DND-41 (cell line): ENCODE measurements at regions not wholly inside any gene's neighbourhood (a gene's known extent, or its start where the extent isn't known, plus 50 kb on each side); places are given as distances from the start of the nearest gene placed in this dataset.

ENCODE experiments used
- ATAC-seq: fragments of 200-7000 bp; cut with Tn5 transposase; 3 replicates; pipeline ENCODE4 v1.9.1; 2021; ENCODE audit warnings: low read depth; ENCODE audit not compliant: insufficient read depth
- DNase-seq: peaks from one replicate; pipeline ENCODE4 v3.0.0-alpha.2; 2020
- H2AFZ ChIP-seq: 2 replicates; pipeline ENCODE4 v1.6.0; 2012; ENCODE audit warnings: low read depth, low read length
- H3K27ac ChIP-seq: 2 replicates; pipeline ENCODE4 v1.5.1; 2012; ENCODE audit warnings: low read length, inconsistent platforms
- H3K27me3 ChIP-seq: fragments of 200-600 bp; sonication (generic); 2 replicates; pipeline ENCODE4 v1.6.0; 2012; ENCODE audit warnings: low read length, mild to moderate bottlenecking, inconsistent platforms; ENCODE audit not compliant: insufficient read depth, poor library complexity
- H3K36me3 ChIP-seq: 2 replicates; pipeline ENCODE4 v1.5.1; 2012; ENCODE audit warnings: low read length, inconsistent platforms; ENCODE audit not compliant: insufficient read depth
- H3K4me1 ChIP-seq: 2 replicates; pipeline ENCODE4 v1.5.1; 2012; ENCODE audit warnings: mild to moderate bottlenecking, low read length; ENCODE audit not compliant: insufficient read depth
- H3K4me2 ChIP-seq: 2 replicates; pipeline ENCODE4 v1.6.0; 2012; ENCODE audit warnings: mild to moderate bottlenecking, moderate library complexity, low read length, inconsistent platforms; ENCODE audit not compliant: insufficient read depth
- H3K4me3 ChIP-seq, 2 experiments: fragments of 200-600 bp in 1 of 2; shearing (Covaris generic) in 1 of 2; 2 replicates each; pipeline ENCODE4 v1.5.1; 2012 to 2016; ENCODE audit warnings: inconsistent platforms in 2 of 2, low read length in 2 of 2, mild to moderate bottlenecking in 2 of 2, low read depth in 1 of 2, moderate library complexity in 1 of 2
- H3K79me2 ChIP-seq: 2 replicates; pipeline ENCODE4 v1.6.0; 2012; ENCODE audit warnings: low read length, inconsistent platforms; ENCODE audit not compliant: insufficient read depth
- H3K9ac ChIP-seq: 2 replicates; pipeline ENCODE4 v1.6.0; 2012; ENCODE audit warnings: low read depth, mild to moderate bottlenecking, inconsistent platforms, low read length, moderate library complexity
- H3K9me3 ChIP-seq: 2 replicates; pipeline ENCODE4 v1.5.1; 2012; ENCODE audit warnings: low read length, moderate library complexity, mild to moderate bottlenecking, inconsistent platforms; ENCODE audit not compliant: insufficient read depth, severe bottlenecking
- H4K20me1 ChIP-seq: 2 replicates; pipeline ENCODE4 v1.6.0; 2012; ENCODE audit warnings: low read length; ENCODE audit not compliant: insufficient read depth
- EZH2 ChIP-seq: IDR thresholded peaks from 3 replicates; pipeline ENCODE4 v1.6.1; 2012; ENCODE audit warnings: borderline replicate concordance, low read depth, mild to moderate bottlenecking, moderate library complexity, low read length, inconsistent platforms; ENCODE audit not compliant: severe bottlenecking
- TF ChIP-seq, protein P1 (sequence below): IDR thresholded peaks from 2 replicates; pipeline ENCODE4 v1.5.1; 2012; ENCODE audit warnings: borderline replicate concordance, low read length, moderate library complexity, mild to moderate bottlenecking; ENCODE audit not compliant: poor library complexity, severe bottlenecking; ENCODE audit errors: extremely low read depth

DNA sequence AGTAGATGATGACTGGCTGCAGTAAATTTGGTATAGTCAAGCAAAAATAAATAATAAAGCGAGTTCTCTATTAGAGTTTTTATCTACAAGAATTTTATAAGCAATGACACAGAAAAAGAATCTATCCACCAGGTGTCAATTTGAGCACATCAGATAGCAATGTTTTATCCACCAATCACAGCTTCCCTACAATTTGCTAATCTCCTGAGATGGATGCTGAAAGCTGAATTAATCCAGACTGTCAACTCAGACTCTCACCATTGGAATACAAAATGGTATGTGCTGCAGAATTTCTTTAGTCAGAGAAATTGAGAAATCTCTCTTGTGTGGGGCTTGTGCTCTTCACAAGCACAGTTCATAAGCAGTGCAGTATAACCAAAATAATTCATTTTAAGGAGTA is 888.9 kb upstream of the GHITM start:
- Histone ChIP-seq H2AFZ (no peak overlapping the region), H3K9me3 (no peaks in the 10 kb centered on the region), H3K27me3 (no peaks in the 10 kb centered on the region), H3K36me3 (no peaks in the 10 kb centered on the region), H3K9ac (no peak overlapping the region), H3K27ac (no peak overlapping the region), H3K4me2 (no peak overlapping the region), H3K4me1 (no peaks in the 10 kb centered on the region), H3K4me3 (no peak overlapping the region), H4K20me1 (no peaks in the 10 kb centered on the region), H3K79me2 (no peaks in the 10 kb centered on the region)
- no peak for TF ChIP-seq EZH2
- TF ChIP-seq, protein P1, sequence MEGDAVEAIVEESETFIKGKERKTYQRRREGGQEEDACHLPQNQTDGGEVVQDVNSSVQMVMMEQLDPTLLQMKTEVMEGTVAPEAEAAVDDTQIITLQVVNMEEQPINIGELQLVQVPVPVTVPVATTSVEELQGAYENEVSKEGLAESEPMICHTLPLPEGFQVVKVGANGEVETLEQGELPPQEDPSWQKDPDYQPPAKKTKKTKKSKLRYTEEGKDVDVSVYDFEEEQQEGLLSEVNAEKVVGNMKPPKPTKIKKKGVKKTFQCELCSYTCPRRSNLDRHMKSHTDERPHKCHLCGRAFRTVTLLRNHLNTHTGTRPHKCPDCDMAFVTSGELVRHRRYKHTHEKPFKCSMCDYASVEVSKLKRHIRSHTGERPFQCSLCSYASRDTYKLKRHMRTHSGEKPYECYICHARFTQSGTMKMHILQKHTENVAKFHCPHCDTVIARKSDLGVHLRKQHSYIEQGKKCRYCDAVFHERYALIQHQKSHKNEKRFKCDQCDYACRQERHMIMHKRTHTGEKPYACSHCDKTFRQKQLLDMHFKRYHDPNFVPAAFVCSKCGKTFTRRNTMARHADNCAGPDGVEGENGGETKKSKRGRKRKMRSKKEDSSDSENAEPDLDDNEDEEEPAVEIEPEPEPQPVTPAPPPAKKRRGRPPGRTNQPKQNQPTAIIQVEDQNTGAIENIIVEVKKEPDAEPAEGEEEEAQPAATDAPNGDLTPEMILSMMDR, result no peak
- DNase-seq (no peak), ATAC-seq (no peak)

DNA sequence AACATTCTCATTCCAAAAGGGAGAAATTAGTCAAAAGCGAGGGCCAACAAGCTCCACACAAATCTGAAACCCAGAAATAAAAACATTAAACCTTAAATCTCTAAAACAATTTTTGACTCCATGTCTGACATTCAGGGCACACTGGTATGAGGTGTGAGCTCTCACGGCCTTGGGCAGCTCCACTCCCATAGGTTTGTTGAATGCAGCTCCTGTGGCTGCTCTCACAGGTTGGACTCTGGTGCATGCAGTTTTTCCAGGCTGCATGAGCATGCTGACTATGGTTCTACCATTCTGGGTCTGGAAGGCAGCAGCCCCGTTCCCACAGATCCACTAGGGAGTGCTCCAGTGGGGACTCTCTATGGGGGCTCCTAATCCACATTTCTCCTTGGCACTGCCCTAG is 887.1 kb upstream of the GHITM start:
- no peak overlapping the region for H2AFZ ChIP-seq
- no peak for ATAC-seq
- no peaks in the 10 kb centered on the region for H3K4me1 ChIP-seq
- H3K27ac ChIP-seq, result no peak overlapping the region
- H3K9me3 ChIP-seq, result no peaks in the 10 kb centered on the region
- H3K9ac ChIP-seq, result no peak overlapping the region
- no peaks in the 10 kb centered on the region for H3K79me2 ChIP-seq
- TF ChIP-seq, protein P1, result no peak
- TF ChIP-seq EZH2, result no peak
- no peak overlapping the region for H3K4me2 ChIP-seq
- no peaks in the 10 kb centered on the region for H3K27me3 ChIP-seq
- H3K36me3 ChIP-seq, result no peaks in the 10 kb centered on the region
- H4K20me1 ChIP-seq, result no peaks in the 10 kb centered on the region
- DNase-seq, result no peak
- no peak overlapping the region for H3K4me3 ChIP-seq

DNA sequence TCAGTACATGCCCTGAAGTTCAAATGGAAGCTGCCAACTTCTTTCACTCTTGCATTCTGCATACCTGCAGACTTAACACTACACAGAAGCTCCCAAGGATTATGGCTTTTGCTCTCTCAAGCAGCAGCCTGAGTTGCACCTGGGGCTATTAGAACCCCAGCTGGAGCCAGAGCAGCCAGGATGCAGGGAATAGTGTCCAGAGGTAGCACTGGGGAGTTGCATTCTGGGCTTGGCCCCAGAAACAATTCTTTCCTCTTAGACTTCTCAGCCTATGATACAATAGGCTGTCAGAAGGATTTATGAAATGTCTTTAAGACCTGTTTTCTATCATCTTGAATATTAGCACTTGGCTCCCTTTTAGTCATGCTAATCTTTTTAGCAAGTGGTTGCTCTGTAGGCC is 886.7 kb upstream of the GHITM start:
- H3K4me3 ChIP-seq, result no peak overlapping the region

DNA sequence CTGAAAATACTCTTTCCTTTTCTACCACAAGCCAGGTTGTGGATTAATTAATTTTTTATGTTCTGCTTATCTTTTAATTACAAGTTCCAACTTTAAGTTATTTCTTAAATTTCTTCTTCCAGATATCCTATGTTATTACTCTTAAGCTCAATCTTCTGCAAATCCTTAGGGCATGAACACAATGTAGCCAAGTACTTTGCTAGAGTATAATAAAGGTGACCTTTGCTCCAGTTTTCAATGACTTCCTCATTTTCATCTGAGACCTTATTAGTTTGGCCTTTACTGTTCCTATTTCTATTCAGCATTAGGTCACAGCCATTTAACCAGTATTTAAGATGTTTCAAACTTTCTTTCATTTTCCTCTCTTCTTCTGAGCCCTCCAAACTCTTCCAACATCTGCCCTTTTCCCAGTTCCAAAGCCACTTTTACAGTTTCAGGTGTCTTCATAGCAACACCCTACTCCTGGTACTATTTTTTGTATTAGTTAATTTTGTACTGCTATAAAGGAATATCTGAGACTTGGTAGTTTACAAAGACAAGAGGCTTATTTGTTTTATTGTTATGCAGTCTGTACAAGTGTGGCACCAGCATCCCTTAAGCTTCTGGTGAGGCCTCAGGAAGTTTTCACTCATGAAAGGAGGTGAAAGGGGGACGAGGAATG is 886.2 kb upstream of the GHITM start:
- no peak overlapping the region for H3K4me2 ChIP-seq
- H3K79me2 ChIP-seq, result no peaks in the 10 kb centered on the region
- no peak for TF ChIP-seq EZH2
- TF ChIP-seq, protein P1, result no peak
- ATAC-seq (no peak), DNase-seq (no peak)
- no peak overlapping the region for H3K4me3 ChIP-seq
- no peaks in the 10 kb centered on the region for H3K4me1 ChIP-seq
- H3K9me3 ChIP-seq, result no peaks in the 10 kb centered on the region
- no peak overlapping the region for H2AFZ ChIP-seq
- H3K27me3 ChIP-seq, result no peaks in the 10 kb centered on the region
- H4K20me1 ChIP-seq, result no peaks in the 10 kb centered on the region
- no peak overlapping the region for H3K27ac ChIP-seq
- H3K36me3 ChIP-seq, result no peaks in the 10 kb centered on the region
- no peak overlapping the region for H3K9ac ChIP-seq

More for the DNA sequence above, 886.7 kb upstream of the GHITM start:
- no peaks in the 10 kb centered on the region for H3K27me3 ChIP-seq
- no peaks in the 10 kb centered on the region for H4K20me1 ChIP-seq
- DNase-seq, result no peak
- no peak for ATAC-seq
- no peak overlapping the region for H3K9ac ChIP-seq
- no peak overlapping the region for H2AFZ ChIP-seq
- TF ChIP-seq EZH2, result no peak
- no peaks in the 10 kb centered on the region for H3K79me2 ChIP-seq
- no peaks in the 10 kb centered on the region for H3K36me3 ChIP-seq
- no peak overlapping the region for H3K4me2 ChIP-seq
- H3K27ac ChIP-seq, result no peak overlapping the region
- no peaks in the 10 kb centered on the region for H3K4me1 ChIP-seq
- H3K9me3 ChIP-seq, result no peaks in the 10 kb centered on the region
